HG03571 (cell line): ENCODE measurements at regions not wholly inside any gene's neighbourhood (a gene's known extent, or its start where the extent isn't known, plus 50 kb on each side); places are given as distances from the start of the nearest gene placed in this dataset.
"Not testable (repeated sequence)": the region's sequence is repeated elsewhere in the genome, so short reads cannot be mapped to it uniquely, and the experiment has no call there.

Source experiments
- ATAC-seq: cut with Tn5 transposase; IDR thresholded peaks from one replicate; pipeline ENCODE4 v1.9.1; 2021; ENCODE audit not compliant: unreplicated experiment

GRCh38 chr21:27949093-27949492, 982.2 kb upstream of the ADAMTS5 start:
- not testable (repeated sequence) for ATAC-seq

DNA sequence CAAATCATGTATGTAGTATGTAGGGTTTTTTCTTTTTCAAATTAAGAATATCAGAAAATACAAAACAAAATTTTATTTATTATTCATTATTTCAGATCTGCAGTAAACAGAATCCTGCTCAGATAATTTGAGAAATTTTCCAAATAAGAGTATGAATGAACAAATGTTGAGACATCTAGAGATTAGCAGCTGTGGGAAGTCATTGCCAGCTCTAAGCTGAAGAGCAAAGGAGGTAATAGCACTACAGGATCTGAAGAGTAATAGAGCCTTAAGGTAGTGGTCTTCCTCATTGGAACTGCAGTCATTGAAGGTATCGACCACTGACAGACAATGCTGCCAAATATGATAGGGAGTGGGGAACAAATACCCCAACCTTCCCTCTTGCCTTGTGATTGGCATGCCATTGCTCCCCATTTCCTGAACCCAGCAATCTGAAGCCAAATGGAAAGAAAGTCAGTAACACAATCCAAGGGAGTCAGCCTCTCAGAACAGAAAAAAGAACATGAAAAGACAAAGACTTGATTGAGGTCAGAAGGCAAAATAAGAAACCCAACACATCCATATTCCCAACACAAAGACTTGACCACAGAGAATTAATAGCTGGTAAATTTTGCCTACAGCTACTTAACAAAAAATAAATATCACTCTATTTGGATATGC, 963.4 kb upstream of the ADAMTS5 start:
- not testable (repeated sequence) for ATAC-seq

DNA sequence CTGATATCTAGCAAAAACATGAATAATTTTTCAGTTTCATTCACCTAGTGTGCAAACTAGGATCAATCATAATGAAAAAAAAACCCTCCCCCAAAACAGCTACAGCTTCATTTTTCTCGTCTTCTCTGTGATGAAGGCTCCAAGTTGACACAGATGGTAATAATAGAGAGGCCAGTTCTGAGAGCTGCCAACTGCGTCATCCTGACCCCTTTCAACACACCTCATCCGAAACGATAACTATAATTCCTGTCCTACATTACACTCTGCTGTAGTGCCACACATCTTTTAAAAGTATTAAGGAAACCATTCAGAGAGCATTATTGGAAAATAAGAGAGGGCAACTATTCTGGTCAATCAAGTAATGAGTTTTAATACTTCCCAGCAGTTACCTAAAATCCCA, 962.3 kb upstream of the ADAMTS5 start:
- not testable (repeated sequence) for ATAC-seq

- not testable (repeated sequence) for ATAC-seq
Measured at GRCh38 chr21:27928534-27929115, 961.7 kb upstream of the ADAMTS5 start.

- ATAC-seq, result not testable (repeated sequence)
Measured at GRCh38 chr21:27921421-27921820, 954.5 kb upstream of the ADAMTS5 start.

GRCh38 chr21:27917966-27918365, 951.1 kb upstream of the ADAMTS5 start:
- not testable (repeated sequence) for ATAC-seq

DNA sequence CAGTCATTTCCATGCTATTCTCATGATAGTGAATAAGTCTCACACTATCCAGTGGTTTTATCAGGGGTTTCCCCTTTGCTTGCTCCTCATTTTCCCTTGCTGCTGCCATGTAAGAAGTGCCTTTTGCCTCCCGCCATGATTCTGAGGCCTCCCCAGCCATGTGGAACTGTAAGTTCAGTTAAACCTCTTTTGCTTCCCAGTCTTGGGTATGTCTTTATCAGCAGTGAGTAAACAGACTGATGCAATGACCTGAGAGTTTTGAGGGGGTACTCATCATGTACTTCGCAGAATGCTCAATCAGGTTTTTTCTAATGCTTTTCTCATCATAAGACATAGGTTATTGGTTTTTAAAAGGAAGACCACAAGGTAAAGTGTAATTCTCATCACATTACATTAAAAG, 949.4 kb upstream of the ADAMTS5 start:
- not testable (repeated sequence) for ATAC-seq

DNA sequence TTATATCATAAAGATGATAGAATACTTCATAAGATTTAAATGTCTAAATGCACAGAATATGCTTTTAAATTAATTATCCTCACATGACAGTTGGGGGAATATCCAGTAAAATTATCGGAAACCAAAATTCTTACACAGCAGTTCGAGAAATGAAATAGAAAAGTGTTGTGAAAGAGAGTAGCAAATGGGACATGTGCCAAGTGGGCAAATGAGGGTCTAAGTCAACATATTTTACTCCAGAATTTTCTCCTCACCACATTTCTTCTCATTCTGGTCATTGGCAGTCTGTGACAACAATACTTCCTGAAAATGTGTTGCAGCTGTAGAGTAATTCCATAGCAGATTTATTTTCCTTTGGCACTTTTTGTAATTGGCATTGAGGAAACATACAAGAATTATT, 945.2 kb upstream of the ADAMTS5 start:
- not testable (repeated sequence) for ATAC-seq

- ATAC-seq, result not testable (repeated sequence)
Measured at GRCh38 chr21:27909487-27909886, 942.6 kb upstream of the ADAMTS5 start.

DNA sequence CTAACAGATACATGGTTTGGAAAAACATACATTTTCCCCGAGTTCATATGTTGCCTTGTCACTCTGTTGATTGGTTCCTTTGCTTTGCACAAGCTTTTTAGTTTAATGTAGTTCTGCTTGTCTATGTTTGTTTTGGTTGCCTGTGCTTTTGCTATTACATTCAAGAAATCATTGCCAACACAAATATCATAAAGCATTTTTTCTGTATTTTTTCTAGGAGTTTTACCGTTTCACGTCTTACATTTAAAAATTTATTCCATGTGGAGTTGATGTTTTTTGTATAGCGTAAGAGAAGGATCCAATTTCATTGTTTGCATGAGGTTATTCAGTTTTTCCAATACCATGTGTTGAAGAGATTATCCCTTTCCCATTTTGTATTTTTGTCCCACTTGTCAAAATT, 941.9 kb upstream of the ADAMTS5 start:
- ATAC-seq, result not testable (repeated sequence)

- not testable (repeated sequence) for ATAC-seq
Measured at GRCh38 chr21:27902904-27903303, 936.0 kb upstream of the ADAMTS5 start.

- not testable (repeated sequence) for ATAC-seq
Measured at GRCh38 chr21:27893619-27894018, 926.7 kb upstream of the ADAMTS5 start.

DNA sequence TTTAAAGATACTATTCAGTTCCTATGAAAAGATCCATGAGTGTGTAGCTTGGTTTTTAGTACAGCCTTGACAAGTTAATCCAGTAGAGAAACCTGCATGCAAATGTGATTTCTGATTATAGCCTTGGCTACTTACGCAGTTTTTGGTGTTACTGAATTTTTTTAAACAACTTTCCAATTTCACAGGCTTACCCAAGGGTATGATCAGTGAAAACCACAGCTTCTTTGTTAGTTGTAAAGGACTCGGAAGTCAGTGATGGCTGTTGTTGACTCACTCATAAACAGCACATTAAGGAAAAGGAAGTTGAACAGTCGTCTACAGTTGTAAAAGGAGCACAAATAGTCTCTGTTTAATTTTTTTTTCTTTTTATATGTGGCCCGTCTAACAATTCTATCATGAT, 924.6 kb upstream of the ADAMTS5 start:
- ATAC-seq, result not testable (repeated sequence)

DNA sequence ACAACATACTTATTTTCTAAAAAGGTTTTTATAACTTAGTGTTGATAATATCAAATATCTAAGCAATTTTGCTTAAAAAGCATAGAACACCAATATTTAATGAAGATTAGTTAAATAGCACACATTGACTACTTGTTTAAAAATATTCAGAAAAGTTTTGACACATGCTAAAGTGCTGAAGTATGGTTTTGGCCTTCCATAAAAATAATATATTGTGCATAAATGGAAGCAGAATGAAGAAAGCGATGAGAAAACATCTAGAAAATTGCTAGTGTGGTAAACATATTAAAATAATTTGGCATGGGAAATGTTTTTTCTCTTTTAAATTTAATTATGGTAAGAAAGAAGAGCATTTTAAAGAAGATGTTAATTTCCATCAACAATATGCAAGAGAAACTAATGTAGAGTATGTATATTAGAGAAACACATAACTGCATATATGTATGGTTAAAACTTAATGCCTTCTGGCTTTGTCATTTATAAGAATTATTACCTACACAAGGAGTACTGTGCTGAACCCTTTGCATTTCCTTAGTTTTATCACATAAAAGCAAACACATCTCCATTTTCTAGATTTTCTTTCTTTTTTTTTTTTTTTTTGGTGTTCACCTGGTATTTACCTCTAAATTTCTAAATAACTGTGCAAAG, 921.0 kb upstream of the ADAMTS5 start:
- not testable (repeated sequence) for ATAC-seq

DNA sequence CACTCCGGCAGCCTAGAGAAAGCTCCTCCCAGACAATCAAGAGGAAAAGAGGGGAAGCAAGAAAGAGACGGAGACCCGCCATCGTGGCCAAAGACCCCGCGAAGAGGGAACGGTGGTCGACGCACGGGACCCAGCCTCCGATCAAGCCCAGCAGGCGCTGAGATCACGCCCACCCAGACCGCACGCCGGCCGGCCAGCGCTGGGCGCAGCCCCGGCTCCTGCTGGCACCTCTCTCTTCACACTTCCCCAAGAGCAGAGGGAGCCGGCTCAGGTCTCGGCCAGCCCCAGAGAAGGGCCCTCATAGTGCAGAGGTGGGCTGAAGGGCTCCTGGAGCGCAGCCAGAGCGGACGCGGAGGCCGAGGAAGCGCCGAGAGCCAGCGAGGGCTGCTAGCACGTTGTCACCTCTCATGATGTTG, 918.4 kb upstream of the ADAMTS5 start:
- ATAC-seq, result no peak

DNA sequence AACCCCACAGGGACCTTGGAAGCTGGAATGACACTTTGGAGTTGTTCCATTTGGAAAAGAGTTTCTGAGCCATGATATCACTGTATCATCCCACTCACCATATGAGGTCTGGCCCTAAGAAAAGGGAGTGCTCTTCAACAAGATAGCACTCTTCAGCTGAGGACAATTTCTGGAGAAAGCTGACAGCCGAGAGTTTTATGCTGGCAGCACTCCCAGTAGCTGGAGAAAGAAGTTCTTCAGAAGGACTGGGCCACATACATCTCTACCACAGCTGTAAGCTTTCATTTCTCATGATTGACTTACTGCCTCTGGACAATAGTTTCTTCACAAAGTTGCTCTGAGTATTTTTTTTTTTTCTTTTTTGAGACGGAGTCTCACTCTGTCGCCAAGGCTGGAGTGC, 914.4 kb upstream of the ADAMTS5 start:
- not testable (repeated sequence) for ATAC-seq

GRCh38 chr21:27872411-27872810, 905.5 kb upstream of the ADAMTS5 start:
- ATAC-seq, result not testable (repeated sequence)

DNA sequence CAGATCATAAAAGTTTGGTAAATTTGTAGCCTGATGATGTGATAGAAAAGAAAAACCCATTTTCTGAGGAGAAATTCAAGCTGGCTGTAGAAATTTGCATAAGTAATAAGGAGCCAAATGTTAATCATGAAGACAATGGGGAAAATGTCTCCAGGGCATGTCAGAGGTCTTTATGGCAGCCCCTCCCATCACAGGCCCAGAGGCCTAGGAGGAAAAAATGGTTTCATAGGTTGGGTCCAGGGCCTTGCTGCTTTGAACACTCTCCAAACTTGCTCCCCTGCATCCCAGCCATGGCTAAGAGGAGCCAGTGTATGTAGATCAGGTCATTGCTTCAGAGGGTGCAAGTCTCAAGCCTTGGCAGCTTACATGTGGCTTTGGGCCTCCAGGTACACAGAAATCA, 903.9 kb upstream of the ADAMTS5 start:
- ATAC-seq, result not testable (repeated sequence)

DNA sequence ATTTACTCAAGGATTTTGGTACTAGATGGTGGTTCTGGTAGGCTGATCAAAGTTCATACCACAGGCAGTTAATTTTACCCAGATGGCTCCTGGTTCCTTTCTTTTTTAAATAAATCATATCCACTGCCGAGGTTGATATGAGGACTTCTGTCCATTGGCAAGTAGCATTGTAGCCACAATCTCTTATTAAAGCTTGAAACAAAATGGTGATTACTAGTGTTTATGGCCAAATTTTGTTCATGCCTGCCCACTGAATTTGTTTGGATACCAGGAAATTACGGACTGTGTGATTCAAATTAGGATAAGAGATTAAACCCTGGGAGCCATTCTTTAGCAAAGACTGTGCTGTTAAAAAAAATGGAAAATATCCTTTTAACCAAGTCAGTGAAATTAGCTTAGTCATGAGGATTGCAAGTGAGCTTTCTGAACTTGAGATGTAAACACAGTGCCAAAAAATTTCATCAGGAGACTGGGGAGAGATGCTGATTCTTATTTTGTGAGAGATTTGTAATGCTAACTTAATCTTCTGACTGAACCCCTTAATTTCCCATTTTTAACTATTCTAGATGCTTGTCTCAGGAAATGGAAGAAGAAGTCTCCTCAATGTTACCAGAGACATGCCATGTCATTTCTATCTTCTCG, 893.5 kb upstream of the ADAMTS5 start:
- not testable (repeated sequence) for ATAC-seq

GRCh38 chr21:27858053-27858825, 891.4 kb upstream of the ADAMTS5 start:
- ATAC-seq, result not testable (repeated sequence)

GRCh38 chr21:27856988-27857387, 890.1 kb upstream of the ADAMTS5 start:
- not testable (repeated sequence) for ATAC-seq
